Omental fat pad (tissue), 3 donors: ENCODE measurements at regions not wholly inside any gene's neighbourhood (a gene's known extent, or its start where the extent isn't known, plus 50 kb on each side); places are given as distances from the start of the nearest gene placed in this dataset.

Source experiments
- ATAC-seq: fragments of 150-250 bp; one replicate; pipeline ENCODE4 v1.9.1; 2016; ENCODE audit warnings: mild to moderate bottlenecking, moderate library complexity; ENCODE audit not compliant: low FRiP score
- DNase-seq: peaks from one replicate; pipeline ENCODE4 v3.0.0-alpha.2; 2019; ENCODE audit warnings: low spot score
- TF ChIP-seq, protein P1 (sequence below), 3 donors: fragments of 450-650 bp; IDR thresholded peaks; one replicate each; pipeline ENCODE4 v1.5.1; 2016 to 2017; ENCODE audit warnings: antibody characterized with exemption in 3 of 3, mild to moderate bottlenecking in 3 of 3, moderate library complexity in 2 of 3

DNA sequence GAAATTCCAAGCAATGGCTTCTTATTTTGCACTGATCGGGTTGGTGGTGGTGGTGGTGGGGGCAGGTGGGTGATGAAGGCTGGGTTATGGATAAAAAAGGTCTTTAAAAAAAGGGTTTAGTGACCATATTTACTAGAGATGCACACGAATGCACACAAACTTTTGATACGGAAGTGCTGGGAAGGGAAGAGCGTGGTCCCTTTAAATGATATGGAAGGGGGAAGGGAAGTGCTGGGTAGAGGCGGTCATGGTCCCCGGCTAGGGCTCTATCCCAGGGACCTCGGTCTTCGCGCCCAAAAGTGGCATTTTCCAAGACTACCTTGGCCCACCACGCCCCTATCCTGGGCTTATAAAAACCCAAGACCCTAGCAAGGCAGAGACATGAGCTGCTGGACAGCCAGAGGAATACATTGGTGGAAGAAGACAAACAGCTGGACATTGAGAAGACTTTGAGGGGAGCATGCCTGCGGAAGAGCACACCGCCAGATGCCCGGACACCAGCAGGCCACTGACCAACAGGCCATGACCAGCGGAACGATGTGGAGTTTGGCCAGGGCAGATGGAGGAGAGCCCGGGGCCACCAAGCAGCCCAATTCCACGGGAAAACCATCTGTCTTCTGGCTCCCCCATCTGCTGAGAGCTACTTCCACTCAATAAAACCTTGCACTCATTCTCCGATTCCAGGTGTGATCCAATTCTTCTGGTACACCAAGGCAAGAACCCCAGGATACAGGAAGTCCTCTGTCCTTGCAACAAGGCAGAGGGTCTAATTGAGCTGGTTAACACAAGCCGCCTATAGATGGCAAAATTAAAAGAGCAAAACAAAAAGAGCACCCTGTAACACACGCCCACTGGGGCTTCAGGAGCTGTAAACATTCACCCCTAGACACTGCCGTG lies 1720.2 kb downstream of the MRPL39 start:
- TF ChIP-seq, protein P1, sequence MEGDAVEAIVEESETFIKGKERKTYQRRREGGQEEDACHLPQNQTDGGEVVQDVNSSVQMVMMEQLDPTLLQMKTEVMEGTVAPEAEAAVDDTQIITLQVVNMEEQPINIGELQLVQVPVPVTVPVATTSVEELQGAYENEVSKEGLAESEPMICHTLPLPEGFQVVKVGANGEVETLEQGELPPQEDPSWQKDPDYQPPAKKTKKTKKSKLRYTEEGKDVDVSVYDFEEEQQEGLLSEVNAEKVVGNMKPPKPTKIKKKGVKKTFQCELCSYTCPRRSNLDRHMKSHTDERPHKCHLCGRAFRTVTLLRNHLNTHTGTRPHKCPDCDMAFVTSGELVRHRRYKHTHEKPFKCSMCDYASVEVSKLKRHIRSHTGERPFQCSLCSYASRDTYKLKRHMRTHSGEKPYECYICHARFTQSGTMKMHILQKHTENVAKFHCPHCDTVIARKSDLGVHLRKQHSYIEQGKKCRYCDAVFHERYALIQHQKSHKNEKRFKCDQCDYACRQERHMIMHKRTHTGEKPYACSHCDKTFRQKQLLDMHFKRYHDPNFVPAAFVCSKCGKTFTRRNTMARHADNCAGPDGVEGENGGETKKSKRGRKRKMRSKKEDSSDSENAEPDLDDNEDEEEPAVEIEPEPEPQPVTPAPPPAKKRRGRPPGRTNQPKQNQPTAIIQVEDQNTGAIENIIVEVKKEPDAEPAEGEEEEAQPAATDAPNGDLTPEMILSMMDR (IDR thresholded peaks at IDR 0.05), result no peak
- DNase-seq (no peak), ATAC-seq (no peak)

DNA sequence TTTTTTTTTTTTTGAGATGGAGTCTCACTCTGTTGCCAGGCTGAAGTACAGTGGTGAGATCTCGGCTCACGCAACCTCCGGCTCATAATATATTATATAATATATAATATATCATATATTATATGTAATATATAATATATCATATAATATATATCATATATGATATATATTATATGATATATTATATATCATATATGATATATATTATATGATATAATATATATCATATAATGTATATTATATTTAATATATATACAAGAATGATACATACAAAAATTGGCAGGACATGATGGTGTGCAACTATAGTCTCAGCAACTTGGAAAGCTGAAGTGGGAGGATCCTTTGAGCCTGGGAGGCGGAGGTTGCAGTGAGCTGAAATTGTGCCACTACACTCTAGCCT lies 1725.5 kb downstream of the MRPL39 start:
- DNase-seq, result no peak
- TF ChIP-seq, protein P1 (IDR thresholded peaks at IDR 0.05), result no peak
- no peak for ATAC-seq

DNA sequence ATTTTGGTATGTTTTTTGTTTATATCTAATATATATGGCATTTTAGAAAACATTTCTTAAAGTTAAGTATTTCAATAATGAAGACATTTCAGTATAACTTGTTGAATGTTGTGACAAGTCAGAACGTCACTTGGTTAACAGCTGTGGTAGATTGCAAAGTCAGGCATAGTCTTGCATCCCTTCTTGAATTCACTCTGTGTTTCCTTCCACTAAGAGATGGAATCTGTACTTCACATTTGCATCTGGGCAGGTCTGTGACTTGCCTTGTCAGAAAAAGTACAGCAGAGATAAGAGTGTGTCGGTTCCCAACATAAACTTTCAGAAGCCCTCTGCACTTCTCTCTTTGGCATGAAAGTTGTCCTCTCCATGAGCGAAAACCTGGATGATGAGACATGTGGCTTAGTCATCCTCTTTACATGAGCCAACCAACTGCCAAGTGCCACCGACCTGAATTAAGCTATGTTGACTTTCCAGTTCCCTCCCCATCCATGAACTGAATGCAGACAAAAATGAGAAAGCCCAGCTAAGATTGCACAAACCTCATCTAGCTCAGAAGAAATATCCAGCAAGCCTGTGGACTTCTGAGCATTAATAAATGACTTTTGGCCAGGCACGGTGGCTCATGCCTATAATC lies 1730.2 kb downstream of the MRPL39 start:
- TF ChIP-seq, protein P1 (IDR thresholded peaks at IDR 0.05), result no peak
- DNase-seq (no peak), ATAC-seq (no peak)

DNA sequence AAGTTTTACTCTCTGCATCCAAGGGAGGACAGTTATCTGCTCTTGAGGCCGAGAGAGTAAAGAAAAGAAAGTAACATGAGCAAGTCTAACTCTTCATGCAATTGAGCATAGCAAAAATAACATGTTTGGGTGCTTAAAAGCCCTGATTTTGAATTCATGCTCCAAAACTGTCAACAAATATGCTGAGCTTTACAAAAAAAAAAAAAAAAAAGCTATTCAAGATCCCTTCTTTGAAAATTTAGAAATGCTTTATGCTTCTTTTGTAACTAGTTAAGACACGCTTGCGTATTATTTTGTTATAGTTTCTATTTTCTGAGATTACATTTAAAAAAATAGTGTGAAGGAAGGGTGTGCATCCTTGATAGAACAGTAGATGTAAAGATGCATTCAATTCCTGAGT lies 1733.0 kb downstream of the MRPL39 start:
- DNase-seq (no peak), ATAC-seq (no peak)
- TF ChIP-seq, protein P1 (IDR thresholded peaks at IDR 0.05), result no peak

DNA sequence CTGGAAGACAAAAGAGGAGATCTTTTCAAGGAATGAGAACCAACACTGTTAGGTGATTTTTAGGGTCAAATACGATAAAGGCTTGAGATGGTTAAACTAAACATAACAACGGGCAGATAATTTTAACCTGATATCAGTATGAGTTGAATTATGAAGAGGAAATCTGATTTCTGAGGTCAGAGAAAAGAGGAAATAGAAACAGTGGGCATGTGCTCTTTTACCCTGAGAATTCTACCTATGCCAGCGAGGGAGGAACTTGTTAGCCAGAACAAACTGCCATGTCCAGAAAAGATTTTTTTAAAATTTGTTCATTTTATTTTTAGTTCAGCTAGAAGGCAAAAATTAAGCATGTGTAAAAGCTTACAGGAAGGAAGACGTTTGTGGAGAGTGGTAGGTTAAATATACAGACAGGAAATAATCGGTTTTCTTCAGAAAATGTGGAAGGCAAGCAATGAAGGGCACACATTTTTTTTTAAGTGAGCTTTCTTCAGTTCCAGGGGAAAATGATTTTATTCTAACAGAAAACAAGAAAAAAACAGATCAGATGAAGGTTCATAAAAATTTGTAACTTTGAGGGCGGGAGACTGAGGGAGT lies 1745.3 kb downstream of the MRPL39 start:
- TF ChIP-seq, protein P1 (IDR thresholded peaks at IDR 0.05), result no peak
- no peak for ATAC-seq
- DNase-seq, result no peak

DNA sequence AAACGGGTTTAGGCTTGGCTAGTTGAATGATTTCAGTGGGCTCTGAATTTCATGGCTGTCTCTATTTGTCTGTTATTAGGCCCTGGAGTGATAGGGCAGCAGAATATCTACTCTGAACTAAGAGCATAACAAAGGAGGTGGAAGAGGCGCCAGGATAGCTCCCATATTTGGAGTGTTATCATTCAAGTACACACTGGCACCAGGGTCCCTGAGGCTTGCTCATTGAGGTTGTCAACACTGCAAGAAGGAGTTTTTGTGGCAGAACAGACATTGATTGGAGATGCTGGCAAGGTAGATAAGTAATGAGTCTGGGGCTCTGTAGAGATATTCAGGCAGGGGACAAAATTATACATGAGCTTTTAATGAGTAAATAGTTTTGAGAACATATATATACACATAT lies 1748.4 kb downstream of the MRPL39 start:
- DNase-seq, result no peak

More for the DNA sequence above, 1748.4 kb downstream of the MRPL39 start:
- TF ChIP-seq, protein P1 (IDR thresholded peaks at IDR 0.05), result no peak
- ATAC-seq, result no peak
